Colonic mucosa (tissue), 4 donors: ENCODE measurements at regions not wholly inside any gene's neighbourhood (a gene's known extent, or its start where the extent isn't known, plus 50 kb on each side); places are given as distances from the start of the nearest gene placed in this dataset.

Experiments
- DNase-seq: peaks from one replicate; pipeline ENCODE4 v3.0.0-alpha.2; 2020
- H3K27ac ChIP-seq: fragments of 200-600 bp; one replicate; pipeline ENCODE4 v1.8.0; 2021
- H3K27me3 ChIP-seq: fragments of 200-600 bp; one replicate; pipeline ENCODE4 v1.8.0; 2021
- H3K36me3 ChIP-seq: fragments of 200-600 bp; one replicate; pipeline ENCODE4 v1.8.0; 2021
- H3K4me1 ChIP-seq: fragments of 200-600 bp; one replicate; pipeline ENCODE4 v1.8.0; 2021; ENCODE audit warnings: mild to moderate bottlenecking
- H3K4me3 ChIP-seq: fragments of 200-600 bp; one replicate; pipeline ENCODE4 v1.8.0; 2021
- H3K9ac ChIP-seq, 2 donors: one replicate each; pipeline ENCODE4 v1.7.0; 2013; ENCODE audit warnings: control low read depth in 2 of 2, low read depth in 2 of 2, low read length in 2 of 2
- H3K9me3 ChIP-seq: fragments of 200-600 bp; one replicate; pipeline ENCODE4 v1.8.0; 2021
- intact Hi-C: fragments of 100-400 bp; cut with DNase I; formaldehyde crosslinking; loops from one replicate; pipeline ENCODE4 v1.14.1; 2022
- TF ChIP-seq, protein P1 (sequence below): fragments of 200-600 bp; IDR thresholded peaks from one replicate; pipeline ENCODE4 v1.8.0; 2022; ENCODE audit warnings: antibody characterized with exemption, mild to moderate bottlenecking
- donor health status: healthy.
- donor health status: DM: no; HTN: no; CAD: no.
- donor health status: DM: no; HTN: no; CAD: no.

DNA sequence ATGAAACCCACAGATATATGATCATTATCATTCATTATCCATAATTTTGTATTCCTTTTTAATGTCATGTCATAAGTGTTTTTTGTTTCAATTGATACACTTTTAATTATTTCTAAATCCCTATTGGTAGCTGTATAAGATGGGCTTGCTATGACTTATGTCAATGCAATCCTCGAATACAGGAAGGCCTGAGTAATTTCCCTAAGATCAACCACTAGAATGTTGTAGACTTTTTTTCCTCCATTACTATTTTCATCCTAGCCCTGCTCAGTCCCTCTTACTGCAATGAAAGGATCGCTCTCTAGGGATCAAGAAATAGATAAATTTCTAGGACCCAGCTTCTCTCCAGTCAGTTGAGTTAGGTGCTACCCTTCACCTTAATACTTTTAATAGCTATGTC, 186.3 kb downstream of the KCNE4 start:
- no peaks in the 10 kb centered on the region for H3K9me3 ChIP-seq
- intact Hi-C loops, result no loop called here
- no peak for DNase-seq
- H3K36me3 ChIP-seq, result no peaks in the 10 kb centered on the region
- H3K27me3 ChIP-seq, result no peaks in the 10 kb centered on the region
- H3K27ac ChIP-seq, result no peak overlapping the region
- TF ChIP-seq, protein P1, sequence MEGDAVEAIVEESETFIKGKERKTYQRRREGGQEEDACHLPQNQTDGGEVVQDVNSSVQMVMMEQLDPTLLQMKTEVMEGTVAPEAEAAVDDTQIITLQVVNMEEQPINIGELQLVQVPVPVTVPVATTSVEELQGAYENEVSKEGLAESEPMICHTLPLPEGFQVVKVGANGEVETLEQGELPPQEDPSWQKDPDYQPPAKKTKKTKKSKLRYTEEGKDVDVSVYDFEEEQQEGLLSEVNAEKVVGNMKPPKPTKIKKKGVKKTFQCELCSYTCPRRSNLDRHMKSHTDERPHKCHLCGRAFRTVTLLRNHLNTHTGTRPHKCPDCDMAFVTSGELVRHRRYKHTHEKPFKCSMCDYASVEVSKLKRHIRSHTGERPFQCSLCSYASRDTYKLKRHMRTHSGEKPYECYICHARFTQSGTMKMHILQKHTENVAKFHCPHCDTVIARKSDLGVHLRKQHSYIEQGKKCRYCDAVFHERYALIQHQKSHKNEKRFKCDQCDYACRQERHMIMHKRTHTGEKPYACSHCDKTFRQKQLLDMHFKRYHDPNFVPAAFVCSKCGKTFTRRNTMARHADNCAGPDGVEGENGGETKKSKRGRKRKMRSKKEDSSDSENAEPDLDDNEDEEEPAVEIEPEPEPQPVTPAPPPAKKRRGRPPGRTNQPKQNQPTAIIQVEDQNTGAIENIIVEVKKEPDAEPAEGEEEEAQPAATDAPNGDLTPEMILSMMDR, result no peak
- no peaks in the 10 kb centered on the region for H3K4me1 ChIP-seq
- no peak overlapping the region for H3K4me3 ChIP-seq
- no peak overlapping the region for H3K9ac ChIP-seq

DNA sequence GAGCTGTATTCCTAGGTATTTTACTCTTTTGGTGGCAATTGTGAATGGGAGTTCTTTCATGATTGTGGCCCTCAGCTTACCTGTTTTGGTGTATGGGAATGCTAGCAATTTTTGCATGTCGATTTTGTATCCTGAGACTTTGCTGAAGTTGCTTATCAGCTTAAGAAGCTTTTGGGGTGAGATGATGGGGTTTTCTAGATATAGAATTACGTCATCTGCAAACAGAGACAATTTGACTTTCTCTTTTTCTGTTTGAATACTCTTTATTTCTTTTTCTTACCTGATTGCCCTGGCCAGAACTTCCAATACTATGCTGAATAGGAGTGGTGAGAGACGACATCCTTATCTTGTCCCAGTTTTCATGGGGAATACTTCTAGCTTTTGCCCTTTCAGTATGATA, 191.2 kb downstream of the KCNE4 start:
- no peak overlapping the region for H3K4me3 ChIP-seq
- H3K9ac ChIP-seq, result no peak overlapping the region
- no peaks in the 10 kb centered on the region for H3K27me3 ChIP-seq
- no peaks in the 10 kb centered on the region for H3K36me3 ChIP-seq
- H3K27ac ChIP-seq, result no peak overlapping the region
- no peak for DNase-seq
- no peaks in the 10 kb centered on the region for H3K4me1 ChIP-seq
- TF ChIP-seq, protein P1, result no peak
- H3K9me3 ChIP-seq, result no peaks in the 10 kb centered on the region
- intact Hi-C loops, result no loop called here

DNA sequence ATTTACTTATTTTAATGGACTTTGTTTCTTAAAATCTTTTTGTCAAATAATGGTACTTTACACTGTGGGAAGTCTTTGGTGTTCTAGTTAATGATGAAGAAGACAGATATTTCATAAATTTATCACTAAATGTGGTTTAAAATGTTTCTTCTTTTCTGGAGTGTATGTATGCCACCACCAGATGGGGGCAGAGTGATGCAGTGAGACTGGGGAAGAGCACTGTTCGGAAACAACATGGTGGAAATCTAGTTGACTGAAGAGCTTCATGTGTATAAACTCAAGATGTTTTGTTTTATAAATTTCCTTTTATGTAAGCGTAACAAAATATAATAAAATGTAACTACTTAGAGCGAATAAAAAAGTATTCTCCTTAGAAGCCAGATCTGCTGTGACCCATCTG, 195.1 kb downstream of the KCNE4 start:
- TF ChIP-seq, protein P1, result no peak
- H3K27ac ChIP-seq, result no peak overlapping the region
- H3K27me3 ChIP-seq, result no peaks in the 10 kb centered on the region
- H3K4me3 ChIP-seq, result no peak overlapping the region
- no peaks in the 10 kb centered on the region for H3K4me1 ChIP-seq
- no peak for DNase-seq
- no peaks in the 10 kb centered on the region for H3K9me3 ChIP-seq
- H3K9ac ChIP-seq, result no peak overlapping the region
- H3K36me3 ChIP-seq, result no peaks in the 10 kb centered on the region
- intact Hi-C loops, result no loop called here

DNA sequence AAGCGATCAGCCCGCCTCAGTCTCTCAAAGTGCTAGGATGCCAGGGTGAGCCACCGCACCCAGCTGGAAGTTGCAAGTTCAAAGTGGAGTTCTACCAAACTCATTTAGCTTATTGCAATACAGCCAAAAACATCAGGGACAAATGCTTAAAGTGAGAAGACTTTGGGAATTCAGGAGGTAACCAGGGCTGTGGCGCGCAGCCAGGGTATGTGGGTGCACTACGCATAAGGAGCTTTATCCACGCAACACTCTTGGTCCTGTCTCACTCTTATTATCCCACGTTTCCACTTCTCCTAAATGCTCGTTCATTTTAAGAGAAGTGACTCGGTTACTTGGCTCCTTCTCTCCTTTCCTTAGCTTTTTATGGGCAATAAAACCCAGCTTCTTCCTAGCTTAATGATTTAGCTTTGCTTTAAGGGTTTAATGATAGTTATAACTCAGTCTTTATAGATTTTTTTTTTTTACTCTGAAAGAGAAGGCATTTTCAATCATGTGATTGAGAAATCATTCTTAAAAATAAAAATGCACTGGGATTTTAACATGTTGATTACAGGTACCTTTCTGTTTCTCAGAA, 199.8 kb downstream of the KCNE4 start:
- H3K27ac ChIP-seq, result no peak overlapping the region
- H3K4me1 ChIP-seq, result no peaks in the 10 kb centered on the region
- intact Hi-C loops, result no loop called here
- DNase-seq, result no peak
- H3K4me3 ChIP-seq, result no peak overlapping the region
- no peaks in the 10 kb centered on the region for H3K27me3 ChIP-seq
- H3K9ac ChIP-seq, result no peak overlapping the region
- H3K36me3 ChIP-seq, result no peaks in the 10 kb centered on the region
- TF ChIP-seq, protein P1, result no peak
- H3K9me3 ChIP-seq, result no peaks in the 10 kb centered on the region

DNA sequence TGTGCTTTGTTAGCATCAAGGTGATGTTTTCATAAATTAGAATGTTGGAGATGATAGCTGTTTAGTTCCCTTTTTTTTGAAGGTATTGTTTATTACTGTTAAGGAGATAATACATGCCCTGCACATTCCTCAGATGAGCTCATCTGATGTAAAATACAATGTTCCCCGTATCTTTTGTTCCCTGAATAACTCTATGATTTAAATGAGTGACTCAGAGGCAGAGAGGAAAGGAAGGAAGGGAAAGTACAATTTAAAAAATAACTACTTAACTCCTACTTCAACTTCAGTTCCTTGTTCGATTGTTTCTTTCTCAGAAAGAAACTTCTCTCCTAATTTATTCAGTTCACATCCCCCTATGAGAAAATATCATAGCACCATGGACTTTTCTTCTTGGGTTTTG, 208.7 kb downstream of the KCNE4 start:
- Histone ChIP-seq H3K27ac (no peak overlapping the region), H3K36me3 (no peaks in the 10 kb centered on the region), H3K9me3 (no peaks in the 10 kb centered on the region), H3K4me1 (no peaks in the 10 kb centered on the region), H3K4me3 (no peak overlapping the region), H3K9ac (no peak overlapping the region), H3K27me3 (no peaks in the 10 kb centered on the region)
- TF ChIP-seq, protein P1, result no peak
- DNase-seq, result no peak
- intact Hi-C loops, result no loop called here
